DND-41 (cell line): ENCODE measurements at regions not wholly inside any gene's neighbourhood (a gene's known extent, or its start where the extent isn't known, plus 50 kb on each side); places are given as distances from the start of the nearest gene placed in this dataset.
A peak's percentile ranks its signal among the peaks of the same experiment; 100 is the strongest.

Experiments used
- ATAC-seq: fragments of 200-7000 bp; cut with Tn5 transposase; 3 replicates; pipeline ENCODE4 v1.9.1; 2021; ENCODE audit warnings: low read depth; ENCODE audit not compliant: insufficient read depth
- DNase-seq: peaks from one replicate; pipeline ENCODE4 v3.0.0-alpha.2; 2020
- H2AFZ ChIP-seq: 2 replicates; pipeline ENCODE4 v1.6.0; 2012; ENCODE audit warnings: low read depth, low read length
- H3K27ac ChIP-seq: 2 replicates; pipeline ENCODE4 v1.5.1; 2012; ENCODE audit warnings: low read length, inconsistent platforms
- H3K27me3 ChIP-seq: fragments of 200-600 bp; sonication (generic); 2 replicates; pipeline ENCODE4 v1.6.0; 2012; ENCODE audit warnings: low read length, mild to moderate bottlenecking, inconsistent platforms; ENCODE audit not compliant: insufficient read depth, poor library complexity
- H3K36me3 ChIP-seq: 2 replicates; pipeline ENCODE4 v1.5.1; 2012; ENCODE audit warnings: low read length, inconsistent platforms; ENCODE audit not compliant: insufficient read depth
- H3K4me1 ChIP-seq: 2 replicates; pipeline ENCODE4 v1.5.1; 2012; ENCODE audit warnings: mild to moderate bottlenecking, low read length; ENCODE audit not compliant: insufficient read depth
- H3K4me2 ChIP-seq: 2 replicates; pipeline ENCODE4 v1.6.0; 2012; ENCODE audit warnings: mild to moderate bottlenecking, moderate library complexity, low read length, inconsistent platforms; ENCODE audit not compliant: insufficient read depth
- H3K4me3 ChIP-seq, 2 experiments: fragments of 200-600 bp in 1 of 2; shearing (Covaris generic) in 1 of 2; 2 replicates each; pipeline ENCODE4 v1.5.1; 2012 to 2016; ENCODE audit warnings: inconsistent platforms in 2 of 2, low read length in 2 of 2, mild to moderate bottlenecking in 2 of 2, low read depth in 1 of 2, moderate library complexity in 1 of 2
- H3K79me2 ChIP-seq: 2 replicates; pipeline ENCODE4 v1.6.0; 2012; ENCODE audit warnings: low read length, inconsistent platforms; ENCODE audit not compliant: insufficient read depth
- H3K9ac ChIP-seq: 2 replicates; pipeline ENCODE4 v1.6.0; 2012; ENCODE audit warnings: low read depth, mild to moderate bottlenecking, inconsistent platforms, low read length, moderate library complexity
- H3K9me3 ChIP-seq: 2 replicates; pipeline ENCODE4 v1.5.1; 2012; ENCODE audit warnings: low read length, moderate library complexity, mild to moderate bottlenecking, inconsistent platforms; ENCODE audit not compliant: insufficient read depth, severe bottlenecking
- H4K20me1 ChIP-seq: 2 replicates; pipeline ENCODE4 v1.6.0; 2012; ENCODE audit warnings: low read length; ENCODE audit not compliant: insufficient read depth
- CTCF ChIP-seq: IDR thresholded peaks from 2 replicates; pipeline ENCODE4 v1.5.1; 2012; ENCODE audit warnings: borderline replicate concordance, low read length, moderate library complexity, mild to moderate bottlenecking; ENCODE audit not compliant: poor library complexity, severe bottlenecking; ENCODE audit errors: extremely low read depth
- EZH2 ChIP-seq: IDR thresholded peaks from 3 replicates; pipeline ENCODE4 v1.6.1; 2012; ENCODE audit warnings: borderline replicate concordance, low read depth, mild to moderate bottlenecking, moderate library complexity, low read length, inconsistent platforms; ENCODE audit not compliant: severe bottlenecking

- ATAC-seq = peak; percentile 64
- TF ChIP-seq EZH2 = no peak
- DNase-seq = peak; percentile 64
- Histone ChIP-seq H3K9ac (no peak overlapping the region), H3K4me1 (peaks cover 7% of the 10 kb centered on the region; the same call in 1 of the 2 replicates), H3K9me3 (peaks cover 68% of the 10 kb centered on the region), H3K79me2 (no peaks in the 10 kb centered on the region), H3K27ac (peak overlapping the region; percentile 55; the same call in 1 of the 2 replicates), H3K27me3 (no peaks in the 10 kb centered on the region), H3K4me3 (0 out of 4 replicates have a peak overlapping the region, but pooled peaks of 1 of the 2 experiments have one; percentile 18), H3K36me3 (peaks cover 3% of the 10 kb centered on the region; the same call in 1 of the 2 replicates), H2AFZ (no peak overlapping the region), H3K4me2 (no peak overlapping the region), H4K20me1 (no peaks in the 10 kb centered on the region)
These were observed 1632.7 kb downstream of the OTOL1 start for GRCh38 chr3:163129287-163129686.

- peaks cover 3% of the 10 kb centered on the region; the same call in 1 of the 2 replicates for H3K36me3 ChIP-seq
- H4K20me1 ChIP-seq = no peaks in the 10 kb centered on the region
- DNase-seq (no peak), ATAC-seq (no peak)
- no peak overlapping the region for H3K4me2 ChIP-seq
- no peaks in the 10 kb centered on the region for H3K79me2 ChIP-seq
- H3K9me3 ChIP-seq = peaks cover 62% of the 10 kb centered on the region
- H3K4me3 ChIP-seq = 0 out of 4 replicates have a peak overlapping the region, but pooled peaks of 1 of the 2 experiments have one; percentile 7
- H2AFZ ChIP-seq = no peak overlapping the region
- no peak overlapping the region for H3K9ac ChIP-seq
- peaks cover 7% of the 10 kb centered on the region; the same call in 1 of the 2 replicates for H3K4me1 ChIP-seq
- H3K27ac ChIP-seq = no peak overlapping the region
- H3K27me3 ChIP-seq = no peaks in the 10 kb centered on the region
- TF ChIP-seq CTCF (no peak), EZH2 (no peak)
These were observed 1629.5 kb downstream of the OTOL1 start for GRCh38 chr3:163126115-163126514.
